Stimulated activated CD8-positive, alpha-beta memory T cell treated with anti-CD3 and anti-CD28 coated beads, Interleukin-7, amount 100 ng/mL, for 24 hours (primary cell): ENCODE measurements at regions not wholly inside any gene's neighbourhood (a gene's known extent, or its start where the extent isn't known, plus 50 kb on each side); places are given as distances from the start of the nearest gene placed in this dataset.

ENCODE experiments used
- DNase-seq: peaks from one replicate; pipeline ENCODE4 v3.0.0-alpha.2; 2020; ENCODE audit warnings: low read depth

GRCh38 chr3:170752571-170753155 lies 117.3 kb downstream of the RPL22L1 start:
- DNase-seq: no peak

- DNase-seq: no peak
These were observed 118.1 kb downstream of the RPL22L1 start for GRCh38 chr3:170751899-170752293.

DNA sequence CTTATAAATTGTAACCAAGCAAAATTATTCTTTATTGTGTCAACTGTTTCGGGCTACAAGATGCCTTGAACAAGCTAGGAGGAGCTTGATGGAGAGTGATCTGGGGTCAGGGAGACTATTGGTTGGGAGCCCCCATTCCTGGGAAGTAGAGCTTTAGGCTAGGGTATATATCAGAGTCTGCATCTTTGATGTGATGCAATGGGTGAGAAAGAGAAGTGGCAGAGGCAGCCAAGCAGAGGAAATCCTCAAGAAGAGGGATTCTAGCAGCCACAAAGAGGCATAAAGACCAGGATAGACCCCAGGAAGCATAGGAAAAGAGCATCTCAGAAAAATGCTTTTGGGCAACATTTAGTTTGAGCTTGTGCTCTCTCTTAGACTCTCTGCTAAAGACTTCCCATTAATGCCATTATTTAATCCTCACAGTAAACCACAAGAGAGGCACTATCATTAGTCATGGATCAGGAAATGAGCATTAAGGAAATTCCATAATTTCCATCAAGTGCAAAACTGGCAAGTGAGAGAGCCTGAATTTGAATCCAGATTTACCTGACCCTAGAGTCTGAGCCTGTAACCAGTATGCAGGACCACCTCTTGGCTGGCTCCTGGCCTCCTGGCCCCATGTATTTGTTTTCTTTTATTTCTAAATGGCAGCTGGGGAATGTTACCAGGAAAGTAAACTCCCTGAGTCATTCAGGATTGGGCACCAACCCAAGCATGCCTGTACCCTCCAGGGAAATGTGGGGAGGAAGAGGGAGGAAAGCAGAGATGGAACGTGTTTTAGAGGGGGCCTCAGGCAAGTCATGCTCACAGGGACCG lies 118.7 kb downstream of the RPL22L1 start:
- DNase-seq: no peak

GRCh38 chr3:170750478-170750830 lies 119.5 kb downstream of the RPL22L1 start:
- DNase-seq: no peak

DNA sequence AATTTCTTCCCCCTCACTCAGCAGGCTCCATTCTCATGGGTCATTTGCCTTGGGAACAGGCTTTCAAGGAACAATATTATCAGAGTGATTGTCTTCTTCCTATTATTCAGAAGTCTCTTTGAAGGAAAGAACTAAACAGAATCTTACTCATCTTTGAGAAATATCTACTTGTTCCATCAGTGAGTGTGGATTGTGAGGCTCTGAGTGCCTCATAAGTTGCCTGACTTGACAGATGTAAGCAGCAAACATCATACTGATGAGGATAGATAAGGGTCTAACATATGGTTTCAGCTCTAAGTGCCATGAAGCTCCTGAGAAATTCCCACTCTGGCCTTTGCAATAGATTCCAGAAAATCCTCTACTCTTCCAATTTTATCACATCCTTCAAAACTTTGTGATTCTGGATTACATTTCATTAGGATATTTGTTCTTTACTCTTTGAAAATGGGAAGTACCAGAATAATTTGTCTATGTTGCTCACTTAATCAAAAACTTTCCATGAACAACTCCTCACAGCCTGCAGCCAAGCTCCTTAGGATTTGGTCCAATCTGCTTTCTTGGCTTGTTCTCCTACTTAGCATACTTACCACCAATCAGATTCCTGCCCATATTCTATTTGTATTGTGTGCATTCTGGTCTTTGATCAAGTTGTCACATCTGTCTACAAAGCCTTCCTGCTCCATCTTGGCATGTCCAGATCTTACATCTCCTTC lies 120.1 kb downstream of the RPL22L1 start:
- no peak for DNase-seq

GRCh38 chr3:170749185-170749584 lies 120.8 kb downstream of the RPL22L1 start:
- DNase-seq: no peak

DNA sequence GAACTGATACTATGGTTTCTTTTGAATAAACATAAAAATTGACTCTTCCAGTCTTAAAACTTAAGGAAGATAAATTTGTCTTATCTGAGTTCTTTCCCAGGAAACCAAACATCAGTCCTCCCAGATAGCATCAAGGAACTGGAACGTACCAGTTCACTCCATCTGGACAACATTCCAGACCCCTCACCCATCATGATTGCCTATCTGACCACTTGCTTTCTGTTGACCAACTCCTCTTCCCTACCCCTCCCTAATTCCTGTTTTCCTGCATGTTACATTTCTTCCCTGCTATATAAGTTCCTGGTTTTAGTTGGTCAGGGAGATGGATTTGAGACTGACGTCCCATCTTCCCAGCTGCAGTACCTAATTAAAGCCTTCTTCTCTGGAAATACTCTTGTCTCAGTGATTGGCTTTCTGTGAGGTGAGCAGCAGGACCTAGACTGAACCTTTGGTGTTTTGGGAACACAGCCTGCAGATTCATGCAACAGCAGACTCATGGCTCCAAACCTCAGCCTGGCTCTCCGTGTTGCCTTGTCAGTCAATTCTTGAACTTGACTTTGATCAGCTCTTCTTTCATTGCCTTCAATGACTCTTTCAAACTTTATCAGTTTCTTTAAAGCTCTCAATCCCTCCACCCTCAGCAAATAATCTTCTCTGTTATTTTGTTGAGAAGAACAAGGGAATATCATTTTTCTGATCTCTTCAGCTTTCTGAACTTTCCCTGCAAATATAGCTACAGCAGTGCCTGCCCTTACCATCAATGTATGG lies 123.6 kb downstream of the RPL22L1 start:
- no peak for DNase-seq

DNA sequence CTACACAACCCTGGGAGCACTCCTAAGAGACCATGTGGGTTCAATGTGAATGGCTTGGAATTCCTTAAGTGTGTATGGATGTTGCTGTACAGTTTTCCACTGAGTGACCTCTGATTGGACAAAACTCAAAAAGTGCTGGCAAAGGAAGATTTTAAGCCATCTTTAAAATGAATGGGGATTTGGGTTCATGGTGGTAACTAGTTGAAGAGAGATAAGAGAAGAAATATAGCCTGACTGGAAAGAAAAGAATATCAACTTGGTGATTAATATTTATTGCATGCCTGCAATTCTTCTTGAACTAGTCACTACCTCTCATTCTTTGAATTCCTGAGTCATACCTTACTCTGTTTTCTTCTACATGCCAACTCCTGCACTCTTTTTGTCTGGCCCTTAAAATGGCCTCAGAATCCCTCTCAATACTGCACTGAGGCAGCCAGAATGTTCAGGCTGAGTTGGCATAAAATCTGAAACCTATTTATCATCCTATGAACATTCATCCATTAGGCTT lies 124.7 kb downstream of the RPL22L1 start:
- no peak for DNase-seq

GRCh38 chr3:170741756-170742529 lies 128.1 kb downstream of the RPL22L1 start:
- no peak for DNase-seq

- DNase-seq: no peak
These were observed 129.0 kb downstream of the RPL22L1 start for GRCh38 chr3:170740726-170741591.

DNA sequence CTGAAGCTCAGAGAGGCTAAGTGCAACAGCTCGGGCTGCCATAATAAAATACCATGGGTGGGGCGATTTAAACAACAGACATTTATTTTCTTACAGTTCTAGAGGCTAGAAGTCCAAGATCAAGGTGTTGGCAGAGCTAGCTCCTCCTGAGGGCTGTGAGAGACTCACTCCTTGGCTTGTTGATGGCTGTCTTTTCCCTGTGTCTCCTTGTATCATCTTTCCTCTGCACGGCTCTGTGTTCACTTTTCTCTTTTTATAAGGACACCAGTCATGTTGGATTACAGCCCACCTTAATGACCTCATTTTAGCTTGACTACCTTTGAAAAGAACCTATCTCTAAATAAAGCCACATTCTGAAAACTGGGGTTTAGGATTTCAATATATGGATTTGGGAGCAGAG lies 129.7 kb downstream of the RPL22L1 start:
- no peak for DNase-seq

DNA sequence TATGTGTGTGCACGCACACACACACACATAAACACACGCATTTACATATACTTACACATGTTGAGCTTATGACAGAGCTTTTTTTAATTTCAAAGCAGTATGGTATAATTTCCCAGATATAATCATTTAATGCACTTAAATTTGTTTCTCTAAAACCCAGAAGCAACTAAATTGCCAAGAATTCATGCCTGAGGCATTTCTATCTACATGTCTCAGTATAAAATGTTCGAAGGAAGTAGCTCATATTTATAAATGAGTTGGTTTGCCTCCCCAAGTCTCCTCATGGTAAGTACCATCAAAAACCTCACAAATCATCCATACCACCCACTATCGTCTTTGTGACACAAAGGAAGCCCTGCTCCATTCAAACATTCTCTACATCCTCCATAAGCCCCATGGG lies 130.6 kb downstream of the RPL22L1 start:
- DNase-seq: no peak

GRCh38 chr3:170738766-170739165 lies 131.2 kb downstream of the RPL22L1 start:
- no peak for DNase-seq

GRCh38 chr3:170737498-170738162 lies 132.4 kb downstream of the RPL22L1 start:
- no peak for DNase-seq

- no peak for DNase-seq
These were observed 134.2 kb downstream of the RPL22L1 start for GRCh38 chr3:170735821-170736220.

DNA sequence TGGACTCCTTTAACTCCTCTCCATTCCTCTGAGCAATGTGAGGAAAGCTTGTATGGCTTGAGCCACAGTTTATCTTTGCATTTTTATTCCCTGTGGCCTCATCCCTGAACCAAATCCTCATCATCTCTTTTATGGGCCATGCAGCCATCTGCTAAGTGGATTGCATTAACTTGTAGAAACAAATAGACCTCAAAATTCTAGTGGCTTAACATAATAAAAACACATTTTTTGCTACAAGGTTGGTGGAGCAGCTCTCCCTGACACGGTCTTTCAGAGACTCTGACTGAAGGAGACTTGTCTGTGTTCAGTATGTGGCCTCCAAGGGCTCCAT lies 135.3 kb downstream of the RPL22L1 start:
- no peak for DNase-seq

DNA sequence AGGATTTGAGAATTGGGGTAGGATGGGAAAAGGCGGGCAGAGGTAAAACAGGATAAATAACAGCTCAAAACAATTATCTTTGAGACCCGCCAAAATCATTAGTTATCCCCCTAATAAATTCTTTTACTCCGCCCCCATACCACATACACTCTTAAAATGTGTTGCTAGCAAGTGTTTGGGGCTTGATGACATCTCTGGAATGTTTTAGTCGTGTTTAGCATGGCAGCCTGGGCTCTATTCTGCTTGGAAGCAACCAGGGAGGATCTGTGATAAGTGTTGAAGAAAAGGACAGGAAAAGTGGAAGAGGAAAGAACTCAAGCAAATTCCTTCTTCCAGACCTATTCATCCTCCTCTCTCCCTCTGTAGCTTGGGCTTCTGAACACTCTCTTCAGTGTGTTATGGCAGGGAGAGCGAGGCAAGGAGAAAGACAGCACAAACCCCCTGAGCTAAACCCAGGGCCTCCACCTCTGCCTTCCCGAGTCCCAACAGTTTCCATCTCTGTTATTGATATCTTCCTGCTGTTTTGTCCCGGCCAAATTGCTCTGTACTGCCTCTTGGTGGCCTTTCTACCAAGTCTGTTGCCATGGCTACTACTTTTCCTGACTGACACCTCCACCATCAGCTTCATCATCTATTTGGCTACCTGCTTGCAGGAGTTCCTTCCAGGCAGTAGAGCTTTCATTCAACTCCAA lies 135.8 kb downstream of the RPL22L1 start:
- no peak for DNase-seq

DNA sequence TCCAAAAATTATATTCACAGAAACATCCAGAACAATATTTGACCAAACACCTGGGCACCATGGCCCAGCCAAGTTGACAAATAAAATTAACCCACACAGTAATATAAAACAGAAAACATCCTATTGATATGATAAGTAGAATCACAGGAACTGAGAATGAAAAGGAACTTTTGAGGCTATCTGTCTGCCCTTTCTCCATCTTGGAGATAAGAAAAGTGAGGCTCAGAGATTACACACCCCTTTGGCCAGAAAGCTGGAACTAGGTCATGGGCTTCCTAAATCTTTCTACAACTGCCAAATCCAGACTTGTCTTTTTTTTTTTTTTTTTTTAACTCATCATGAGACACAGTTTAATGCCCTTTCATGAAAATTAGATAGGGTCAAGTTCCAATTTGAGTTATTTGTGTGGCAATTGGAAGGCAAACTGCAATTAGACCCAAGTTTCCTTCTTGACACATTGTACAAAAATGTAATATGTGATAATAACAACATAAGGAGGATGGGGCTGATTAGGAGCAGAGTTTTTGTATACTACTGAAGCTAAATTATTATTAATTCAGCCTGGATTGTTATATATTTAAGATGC lies 137.2 kb downstream of the RPL22L1 start:
- no peak for DNase-seq

GRCh38 chr3:170731281-170731680 lies 138.7 kb downstream of the RPL22L1 start:
- no peak for DNase-seq
